ENCODE measurements at regions not wholly inside any gene's neighbourhood (a gene's known extent, or its start where the extent isn't known, plus 50 kb on each side); places are given as distances from the start of the nearest gene placed in this dataset.

DNA sequence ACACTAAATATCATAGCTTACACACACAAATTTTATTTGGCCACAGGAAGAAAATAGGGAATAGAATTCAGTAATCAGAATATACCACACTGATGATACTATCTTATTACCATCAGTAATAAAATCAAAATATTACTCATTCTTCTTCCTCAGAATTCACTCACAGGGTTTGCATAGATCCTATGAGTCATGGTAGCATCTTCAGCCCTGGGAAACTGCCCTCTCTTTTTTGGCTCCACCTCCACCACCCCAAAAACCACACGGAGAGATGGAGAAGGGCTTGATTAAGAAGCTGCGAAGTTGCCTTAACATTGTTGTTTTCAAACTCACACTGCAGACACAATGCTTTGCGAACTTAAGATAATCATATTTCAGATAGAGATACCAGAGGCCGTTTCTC lies 154.1 kb upstream of the AHR start:
- intact Hi-C loops (cut with DNase I; ENCODE audit: low total_unique reads) = no loop called here
- Histone ChIP-seq H3K27me3 (no peaks in the 10 kb centered on the region), H3K4me3 (no peak overlapping the region), H3K27ac (no peak overlapping the region), H3K4me1 (no peaks in the 10 kb centered on the region), H3K9me3 (no peaks in the 10 kb centered on the region), H3K36me3 (no peaks in the 10 kb centered on the region)
- TF ChIP-seq, protein P1, sequence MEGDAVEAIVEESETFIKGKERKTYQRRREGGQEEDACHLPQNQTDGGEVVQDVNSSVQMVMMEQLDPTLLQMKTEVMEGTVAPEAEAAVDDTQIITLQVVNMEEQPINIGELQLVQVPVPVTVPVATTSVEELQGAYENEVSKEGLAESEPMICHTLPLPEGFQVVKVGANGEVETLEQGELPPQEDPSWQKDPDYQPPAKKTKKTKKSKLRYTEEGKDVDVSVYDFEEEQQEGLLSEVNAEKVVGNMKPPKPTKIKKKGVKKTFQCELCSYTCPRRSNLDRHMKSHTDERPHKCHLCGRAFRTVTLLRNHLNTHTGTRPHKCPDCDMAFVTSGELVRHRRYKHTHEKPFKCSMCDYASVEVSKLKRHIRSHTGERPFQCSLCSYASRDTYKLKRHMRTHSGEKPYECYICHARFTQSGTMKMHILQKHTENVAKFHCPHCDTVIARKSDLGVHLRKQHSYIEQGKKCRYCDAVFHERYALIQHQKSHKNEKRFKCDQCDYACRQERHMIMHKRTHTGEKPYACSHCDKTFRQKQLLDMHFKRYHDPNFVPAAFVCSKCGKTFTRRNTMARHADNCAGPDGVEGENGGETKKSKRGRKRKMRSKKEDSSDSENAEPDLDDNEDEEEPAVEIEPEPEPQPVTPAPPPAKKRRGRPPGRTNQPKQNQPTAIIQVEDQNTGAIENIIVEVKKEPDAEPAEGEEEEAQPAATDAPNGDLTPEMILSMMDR (IDR thresholded peaks at IDR 0.05) = no peak
- no peak for TF ChIP-seq POLR2A (IDR thresholded peaks at IDR 0.05)
- no peak for DNase-seq

DNA sequence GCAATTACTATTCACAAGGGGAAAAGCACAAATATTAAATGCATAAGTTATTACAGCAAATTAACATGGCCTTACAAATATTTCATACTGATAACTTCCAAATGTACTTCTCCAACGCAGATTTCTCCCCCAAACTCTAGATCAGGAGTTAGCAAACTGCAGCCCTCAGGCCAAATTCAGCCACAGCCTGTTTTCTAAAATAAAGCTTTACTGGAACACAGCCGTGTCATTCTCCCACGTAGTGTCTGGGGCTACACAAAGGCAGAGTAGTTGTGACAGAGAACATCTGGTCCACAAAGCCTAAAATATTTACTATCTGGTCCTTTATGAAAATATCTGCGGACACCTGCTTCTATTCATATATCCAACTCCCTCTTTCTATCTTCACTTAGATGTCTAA lies 151.8 kb upstream of the AHR start:
- H3K4me3 ChIP-seq = no peak overlapping the region
- H3K9me3 ChIP-seq = no peaks in the 10 kb centered on the region
- H3K27ac ChIP-seq = no peak overlapping the region
- no peaks in the 10 kb centered on the region for H3K4me1 ChIP-seq
- intact Hi-C loops (cut with DNase I; ENCODE audit: low total_unique reads) = no loop called here
- no peak for DNase-seq
- no peaks in the 10 kb centered on the region for H3K27me3 ChIP-seq
- H3K36me3 ChIP-seq = no peaks in the 10 kb centered on the region
- no peak for TF ChIP-seq POLR2A (IDR thresholded peaks at IDR 0.05)
- TF ChIP-seq, protein P1 (IDR thresholded peaks at IDR 0.05) = no peak

DNA sequence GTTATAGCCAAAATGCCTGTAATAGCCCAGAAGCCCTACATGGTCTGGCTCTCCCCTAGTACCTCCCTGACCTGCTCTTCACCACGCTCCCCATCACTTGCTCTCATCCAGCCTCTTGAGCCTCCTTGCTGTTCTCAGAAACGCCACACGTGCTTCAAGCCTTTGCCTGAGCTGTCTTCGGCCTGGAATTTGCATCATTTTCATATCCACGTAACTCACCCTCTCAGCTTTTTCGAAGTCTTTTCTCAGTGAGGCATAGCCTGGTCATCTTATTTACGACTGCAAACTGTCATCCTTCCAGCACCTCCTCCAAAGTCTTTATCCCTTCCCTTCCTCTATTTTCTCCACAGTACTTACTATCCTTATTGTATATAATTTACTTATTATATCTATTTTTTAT lies 151.0 kb upstream of the AHR start:
- no peak overlapping the region for H3K27ac ChIP-seq
- no peak for DNase-seq
- H3K9me3 ChIP-seq = no peaks in the 10 kb centered on the region
- TF ChIP-seq, protein P1 (IDR thresholded peaks at IDR 0.05) = no peak
- TF ChIP-seq POLR2A (IDR thresholded peaks at IDR 0.05) = no peak
- H3K4me3 ChIP-seq = no peak overlapping the region
- H3K27me3 ChIP-seq = no peaks in the 10 kb centered on the region
- intact Hi-C loops (cut with DNase I; ENCODE audit: low total_unique reads) = no loop called here
- H3K4me1 ChIP-seq = no peaks in the 10 kb centered on the region
- no peaks in the 10 kb centered on the region for H3K36me3 ChIP-seq

DNA sequence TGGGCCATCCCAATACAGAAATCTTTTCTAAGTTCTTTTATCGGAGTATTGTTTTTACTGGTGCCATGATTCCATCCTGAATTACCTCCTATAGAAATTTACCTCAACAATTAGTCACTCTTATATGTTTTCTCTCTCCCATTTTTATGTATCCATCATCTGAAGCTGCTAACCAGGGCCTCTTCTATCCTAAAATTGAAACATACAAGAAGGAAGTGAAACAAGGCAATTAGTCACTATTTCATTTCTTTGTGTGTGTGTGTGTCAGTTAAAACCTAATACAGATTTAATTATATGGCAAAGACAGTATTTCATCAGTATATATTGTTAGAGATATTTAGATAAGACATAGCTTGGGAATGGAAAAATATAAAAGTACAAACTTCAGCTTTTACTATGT lies 148.4 kb upstream of the AHR start:
- intact Hi-C loops (cut with DNase I; ENCODE audit: low total_unique reads) = no loop called here
- no peaks in the 10 kb centered on the region for H3K9me3 ChIP-seq
- no peak for TF ChIP-seq POLR2A (IDR thresholded peaks at IDR 0.05)
- TF ChIP-seq, protein P1 (IDR thresholded peaks at IDR 0.05) = no peak
- no peaks in the 10 kb centered on the region for H3K4me1 ChIP-seq
- no peak overlapping the region for H3K27ac ChIP-seq
- H3K27me3 ChIP-seq = no peaks in the 10 kb centered on the region
- DNase-seq = no peak
- no peaks in the 10 kb centered on the region for H3K36me3 ChIP-seq
- H3K4me3 ChIP-seq = no peak overlapping the region

DNA sequence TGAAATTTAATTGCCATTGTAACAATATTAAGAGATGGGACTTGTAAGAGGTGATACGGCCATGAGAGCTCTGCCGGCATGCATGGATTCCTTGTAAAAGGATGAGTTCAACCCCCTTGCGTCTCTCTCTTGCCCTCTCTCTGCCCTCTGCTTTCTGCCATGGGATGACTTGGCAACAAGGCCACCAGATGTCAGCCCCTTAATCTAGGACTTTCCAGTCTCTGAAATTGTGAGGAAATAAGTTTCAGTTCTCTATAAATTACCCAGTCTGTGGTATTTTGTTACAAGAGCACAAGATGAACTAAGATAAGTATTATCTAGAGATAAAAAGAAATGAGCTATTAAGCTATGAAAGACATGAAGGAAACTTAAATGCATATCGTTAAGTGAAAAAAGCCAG lies 145.7 kb upstream of the AHR start:
- H3K4me1 ChIP-seq = no peaks in the 10 kb centered on the region
- H3K36me3 ChIP-seq = no peaks in the 10 kb centered on the region
- intact Hi-C loops (cut with DNase I; ENCODE audit: low total_unique reads) = no loop called here
- no peaks in the 10 kb centered on the region for H3K27me3 ChIP-seq
- no peak overlapping the region for H3K4me3 ChIP-seq
- TF ChIP-seq POLR2A (IDR thresholded peaks at IDR 0.05) = no peak
- TF ChIP-seq, protein P1 (IDR thresholded peaks at IDR 0.05) = no peak
- no peak overlapping the region for H3K27ac ChIP-seq
- no peaks in the 10 kb centered on the region for H3K9me3 ChIP-seq
- DNase-seq = no peak

All from uterus (tissue), 3 donors.